BLaER1 (cell line): ENCODE measurements at regions not wholly inside any gene's neighbourhood (a gene's known extent, or its start where the extent isn't known, plus 50 kb on each side); places are given as distances from the start of the nearest gene placed in this dataset.

Experiments
- H3K27ac ChIP-seq: shearing (Covaris generic); formaldehyde crosslinking; 2 replicates; pipeline ENCODE4 v1.8.1; 2022
- H3K27me3 ChIP-seq: shearing (Covaris generic); formaldehyde crosslinking; 2 replicates; pipeline ENCODE4 v1.8.1; 2022
- H3K36me3 ChIP-seq: shearing (Covaris generic); formaldehyde crosslinking; 2 replicates; pipeline ENCODE4 v1.8.1; 2022
- H3K4me1 ChIP-seq: shearing (Covaris generic); formaldehyde crosslinking; 2 replicates; pipeline ENCODE4 v1.8.1; 2022
- H3K4me2 ChIP-seq: shearing (Covaris generic); formaldehyde crosslinking; 2 replicates; pipeline ENCODE4 v1.8.1; 2022
- H3K4me3 ChIP-seq: shearing (Covaris generic); formaldehyde crosslinking; 2 replicates; pipeline ENCODE4 v1.8.1; 2022
- H3K9ac ChIP-seq: shearing (Covaris generic); formaldehyde crosslinking; 2 replicates; pipeline ENCODE4 v1.8.1; 2022
- H3K9me3 ChIP-seq: shearing (Covaris generic); formaldehyde crosslinking; 2 replicates; pipeline ENCODE4 v1.8.1; 2022
- H4K20me1 ChIP-seq: shearing (Covaris generic); formaldehyde crosslinking; 2 replicates; pipeline ENCODE4 v1.8.1; 2022
- Cebpa-rat ChIP-seq: shearing (Covaris generic); IDR thresholded peaks from 2 replicates; pipeline ENCODE4 v1.8.1; 2022

DNA sequence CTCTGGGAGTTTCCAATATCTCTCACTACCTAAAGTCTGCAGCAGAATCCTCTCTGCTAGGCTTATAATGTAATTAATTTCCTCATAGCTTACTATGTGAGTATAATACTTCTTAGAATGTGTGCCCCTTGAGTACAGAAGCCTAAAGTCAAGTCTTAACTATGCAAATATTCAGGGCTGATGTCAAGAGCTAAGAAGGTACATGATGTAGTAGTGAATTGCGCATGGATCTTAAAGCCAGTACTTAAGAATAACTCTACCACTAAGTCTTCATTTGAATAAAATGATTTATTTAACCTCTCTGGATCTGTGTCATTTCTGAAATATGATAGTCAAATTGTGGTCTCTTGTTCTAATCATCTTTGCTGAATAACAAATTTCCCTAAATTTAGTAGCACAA lies 442.9 kb downstream of the DTWD2 start:
- H4K20me1 ChIP-seq = no peaks in the 10 kb centered on the region
- no peak overlapping the region for H3K4me2 ChIP-seq
- H3K27me3 ChIP-seq = no peaks in the 10 kb centered on the region
- H3K9ac ChIP-seq = no peak overlapping the region
- no peak overlapping the region for H3K27ac ChIP-seq
- H3K4me1 ChIP-seq = no peaks in the 10 kb centered on the region
- no peak for TF ChIP-seq Cebpa-rat
- no peaks in the 10 kb centered on the region for H3K9me3 ChIP-seq
- no peaks in the 10 kb centered on the region for H3K36me3 ChIP-seq
- H3K4me3 ChIP-seq = no peak overlapping the region

DNA sequence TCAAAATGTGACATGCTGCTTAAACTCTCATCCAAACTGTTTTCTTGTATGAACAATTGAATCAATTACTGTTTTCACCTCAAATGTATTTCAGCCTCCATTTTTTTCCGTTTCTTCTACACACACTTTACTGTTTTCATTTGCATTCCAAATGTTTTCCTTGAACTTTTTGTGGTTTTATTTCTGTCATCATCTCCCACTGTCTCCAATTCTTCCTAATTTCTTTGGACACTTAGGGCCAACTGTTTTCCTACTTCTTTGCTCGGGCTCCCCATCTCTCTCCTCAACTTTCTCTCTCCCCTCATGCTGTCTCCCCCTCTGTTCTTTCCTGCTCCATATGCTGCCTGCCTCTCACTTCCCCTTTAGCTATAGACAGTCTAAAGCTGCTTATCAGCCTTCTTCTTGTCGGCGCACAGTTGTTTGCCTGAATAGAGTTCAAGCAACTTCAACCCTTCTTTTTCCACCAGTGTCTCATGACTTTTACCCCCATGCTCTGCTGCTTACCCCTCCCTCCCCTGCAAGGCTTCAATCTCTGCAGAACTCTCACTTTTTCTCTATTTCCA lies 443.4 kb downstream of the DTWD2 start:
- no peak overlapping the region for H3K4me2 ChIP-seq
- H3K9ac ChIP-seq = no peak overlapping the region
- no peak overlapping the region for H3K27ac ChIP-seq

DNA sequence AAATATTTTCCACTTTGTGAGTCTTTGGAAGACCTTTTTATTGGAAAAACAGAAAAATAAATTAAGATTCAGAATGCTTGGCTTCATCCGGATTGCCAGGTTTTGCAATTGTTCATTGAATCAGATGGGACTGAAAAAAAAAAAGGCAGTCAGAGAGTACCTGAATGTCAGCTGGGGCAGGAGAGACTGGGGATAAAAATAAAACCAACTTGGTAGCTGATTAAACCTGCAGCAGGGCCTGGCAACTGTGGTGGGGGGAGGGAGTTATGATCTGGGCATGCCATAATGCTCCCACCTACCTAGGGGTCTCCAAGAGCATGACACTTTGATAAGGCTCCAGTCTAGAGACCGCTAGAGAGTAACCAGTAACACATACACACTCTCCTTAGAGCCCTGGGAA lies 454.4 kb downstream of the DTWD2 start:
- H3K9ac ChIP-seq = no peak overlapping the region
- H3K4me1 ChIP-seq = no peaks in the 10 kb centered on the region
- no peaks in the 10 kb centered on the region for H4K20me1 ChIP-seq
- no peak overlapping the region for H3K4me2 ChIP-seq
- no peak for TF ChIP-seq Cebpa-rat
- H3K27me3 ChIP-seq = no peaks in the 10 kb centered on the region
- H3K27ac ChIP-seq = no peak overlapping the region
- H3K4me3 ChIP-seq = no peak overlapping the region
- no peaks in the 10 kb centered on the region for H3K9me3 ChIP-seq
- H3K36me3 ChIP-seq = no peaks in the 10 kb centered on the region

More for the DNA sequence above, 443.4 kb downstream of the DTWD2 start:
- Histone ChIP-seq H3K4me1 (no peaks in the 10 kb centered on the region), H3K36me3 (no peaks in the 10 kb centered on the region), H3K9me3 (no peaks in the 10 kb centered on the region), H3K27me3 (no peaks in the 10 kb centered on the region), H4K20me1 (no peaks in the 10 kb centered on the region), H3K4me3 (no peak overlapping the region)
- no peak for TF ChIP-seq Cebpa-rat

DNA sequence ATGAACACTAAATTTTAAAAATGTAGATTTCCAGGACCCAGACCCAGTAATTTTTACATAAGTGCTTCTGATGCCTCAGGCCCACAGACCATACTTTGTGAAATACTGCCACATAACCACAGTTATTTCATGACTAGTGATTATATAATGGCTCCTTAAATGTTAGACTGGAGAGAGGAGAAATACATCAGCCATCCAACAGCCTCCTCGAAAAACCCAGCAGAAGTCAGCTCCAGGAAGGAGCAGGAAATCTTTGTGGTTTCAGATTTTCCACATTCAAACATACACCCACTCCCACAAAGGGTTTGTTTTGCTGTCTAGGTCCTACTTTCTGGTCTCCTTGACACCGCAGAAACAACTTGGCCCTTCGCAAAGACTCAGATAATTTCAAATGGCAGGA lies 455.2 kb downstream of the DTWD2 start:
- Histone ChIP-seq H3K4me3 (no peak overlapping the region), H3K4me2 (no peak overlapping the region), H3K36me3 (no peaks in the 10 kb centered on the region), H3K9ac (no peak overlapping the region), H3K9me3 (no peaks in the 10 kb centered on the region), H3K27me3 (no peaks in the 10 kb centered on the region), H4K20me1 (no peaks in the 10 kb centered on the region), H3K4me1 (peaks cover 3% of the 10 kb centered on the region), H3K27ac (no peak overlapping the region)
- no peak for TF ChIP-seq Cebpa-rat

DNA sequence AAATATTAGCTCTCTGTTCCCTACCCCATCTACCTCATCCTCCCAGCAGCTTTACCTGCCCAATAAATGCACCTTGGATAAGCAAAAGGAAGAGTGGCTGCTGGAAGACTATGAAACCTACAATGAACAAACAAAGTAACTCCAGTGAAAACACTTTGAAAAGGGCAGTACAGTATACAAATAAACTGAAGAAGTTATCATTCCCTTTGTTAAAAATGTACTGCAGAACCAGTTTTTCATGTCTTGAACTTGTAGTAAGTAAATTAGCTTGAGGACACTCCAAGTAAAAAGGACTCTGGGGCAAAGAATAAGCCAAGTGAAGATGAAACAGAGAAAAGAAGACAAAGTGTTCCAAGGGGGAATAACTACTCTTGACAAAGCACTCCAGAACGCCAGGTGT lies 457.1 kb downstream of the DTWD2 start:
- H3K9ac ChIP-seq = no peak overlapping the region
- TF ChIP-seq Cebpa-rat = no peak

DNA sequence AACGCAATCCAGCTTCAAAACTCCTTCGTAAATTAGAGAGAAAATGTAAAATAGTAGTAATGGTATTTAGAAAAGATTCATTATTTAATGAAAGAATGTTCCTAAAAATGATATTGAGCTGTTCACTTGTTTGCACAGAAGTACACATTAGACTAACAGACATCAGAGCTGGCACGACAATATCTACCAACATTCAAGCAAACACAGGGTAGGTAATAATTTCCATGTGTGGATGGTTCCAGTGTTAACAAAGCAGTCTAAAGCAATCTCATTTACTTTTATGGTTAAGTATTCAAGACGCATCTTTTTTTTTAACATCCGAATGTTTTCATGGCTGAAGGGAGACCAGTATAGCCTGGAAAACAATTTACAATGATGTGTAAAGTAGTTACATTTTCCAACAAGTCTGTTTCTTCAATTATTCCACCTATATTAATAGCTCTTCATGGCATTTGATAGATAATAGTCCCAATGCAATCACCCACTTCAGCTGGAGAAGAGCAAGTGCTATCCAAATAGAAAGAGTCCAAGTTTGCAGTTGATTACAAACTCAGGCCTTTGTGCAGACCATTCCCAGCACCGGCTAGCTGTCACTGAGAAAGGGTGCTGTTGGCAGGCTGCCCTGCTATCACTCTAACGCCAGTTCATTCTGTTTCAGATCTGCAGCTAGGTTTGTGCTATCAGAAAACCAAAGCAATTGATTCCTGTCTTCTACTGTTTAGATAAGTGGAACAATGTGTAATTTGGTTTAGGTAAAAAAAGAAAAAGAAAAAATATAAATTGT lies 458.8 kb downstream of the DTWD2 start:
- H3K9ac ChIP-seq = no peak overlapping the region
- no peaks in the 10 kb centered on the region for H3K36me3 ChIP-seq
- no peak overlapping the region for H3K4me3 ChIP-seq
- H3K4me1 ChIP-seq = peaks cover 15% of the 10 kb centered on the region
- H3K9me3 ChIP-seq = no peaks in the 10 kb centered on the region
- no peaks in the 10 kb centered on the region for H4K20me1 ChIP-seq
- no peak for TF ChIP-seq Cebpa-rat
- H3K27me3 ChIP-seq = no peaks in the 10 kb centered on the region
- H3K27ac ChIP-seq = no peak overlapping the region
- no peak overlapping the region for H3K4me2 ChIP-seq

More for the DNA sequence above, 457.1 kb downstream of the DTWD2 start:
- no peaks in the 10 kb centered on the region for H3K27me3 ChIP-seq
- no peaks in the 10 kb centered on the region for H3K9me3 ChIP-seq
- no peaks in the 10 kb centered on the region for H3K36me3 ChIP-seq
- no peak overlapping the region for H3K4me2 ChIP-seq
- no peak overlapping the region for H3K27ac ChIP-seq
- H3K4me1 ChIP-seq = peaks cover 15% of the 10 kb centered on the region
- H3K4me3 ChIP-seq = no peak overlapping the region
- no peaks in the 10 kb centered on the region for H4K20me1 ChIP-seq

DNA sequence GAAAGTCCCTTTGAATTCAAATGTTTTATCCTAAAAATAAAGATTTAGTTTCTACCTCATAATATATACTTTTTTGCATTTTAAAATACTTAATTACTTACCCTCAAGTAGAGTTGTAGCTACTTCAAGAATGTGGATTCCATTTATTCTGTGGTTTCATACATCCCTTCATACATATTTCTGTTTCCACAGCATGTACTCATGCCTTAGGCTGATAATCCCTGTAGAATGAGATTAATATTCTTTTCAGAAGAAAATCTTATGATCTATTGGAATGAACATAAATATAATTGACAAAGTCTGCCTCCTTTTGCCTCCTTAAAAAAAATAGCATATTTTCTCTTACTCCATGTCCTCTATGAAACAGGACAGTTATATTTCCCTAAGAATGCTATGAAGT lies 465.7 kb downstream of the DTWD2 start:
- no peaks in the 10 kb centered on the region for H3K27me3 ChIP-seq
- no peak overlapping the region for H3K27ac ChIP-seq
- TF ChIP-seq Cebpa-rat = no peak
- H3K4me1 ChIP-seq = peaks cover 13% of the 10 kb centered on the region
- H3K9me3 ChIP-seq = no peaks in the 10 kb centered on the region
- H3K4me3 ChIP-seq = no peak overlapping the region
- H4K20me1 ChIP-seq = no peaks in the 10 kb centered on the region
- H3K9ac ChIP-seq = no peak overlapping the region
- H3K4me2 ChIP-seq = no peak overlapping the region
- no peaks in the 10 kb centered on the region for H3K36me3 ChIP-seq

- H3K9ac ChIP-seq = no peak overlapping the region
- H3K9me3 ChIP-seq = no peaks in the 10 kb centered on the region
- no peaks in the 10 kb centered on the region for H4K20me1 ChIP-seq
- H3K36me3 ChIP-seq = no peaks in the 10 kb centered on the region
- TF ChIP-seq Cebpa-rat = no peak
- no peak overlapping the region for H3K27ac ChIP-seq
- no peak overlapping the region for H3K4me2 ChIP-seq
- H3K4me1 ChIP-seq = peaks cover 6% of the 10 kb centered on the region; the same call in 1 of the 2 replicates
- H3K27me3 ChIP-seq = no peaks in the 10 kb centered on the region
- H3K4me3 ChIP-seq = no peak overlapping the region
Measured at GRCh38 chr5:118520771-118521415, 467.5 kb downstream of the DTWD2 start.

- H3K27me3 ChIP-seq = no peaks in the 10 kb centered on the region
- no peaks in the 10 kb centered on the region for H3K36me3 ChIP-seq
- no peak for TF ChIP-seq Cebpa-rat
- no peak overlapping the region for H3K27ac ChIP-seq
- H4K20me1 ChIP-seq = no peaks in the 10 kb centered on the region
- H3K4me1 ChIP-seq = peaks cover 6% of the 10 kb centered on the region; the same call in 1 of the 2 replicates
- H3K9ac ChIP-seq = no peak overlapping the region
- no peak overlapping the region for H3K4me3 ChIP-seq
- H3K9me3 ChIP-seq = no peaks in the 10 kb centered on the region
- no peak overlapping the region for H3K4me2 ChIP-seq
Measured at GRCh38 chr5:118519466-118519865, 468.9 kb downstream of the DTWD2 start.

DNA sequence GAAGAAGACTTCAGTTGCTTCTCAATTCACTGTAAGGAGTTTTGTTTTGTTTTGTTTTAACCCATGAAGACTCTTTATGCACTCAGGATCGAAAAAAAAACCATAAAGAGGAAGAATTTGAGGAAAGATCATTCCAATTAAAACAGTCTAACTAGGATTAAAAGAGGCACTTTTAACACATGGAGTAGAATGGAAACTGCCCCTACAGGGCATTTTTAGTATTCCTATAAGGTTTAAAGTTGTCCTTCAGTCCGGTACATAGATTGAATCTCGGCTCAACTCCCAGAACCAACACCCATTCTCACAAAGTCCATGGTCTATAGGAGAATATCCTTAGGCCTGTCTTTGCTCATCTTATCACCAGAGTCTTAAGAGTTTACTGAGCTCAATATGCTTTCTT lies 469.6 kb downstream of the DTWD2 start:
- Histone ChIP-seq H3K36me3 (no peaks in the 10 kb centered on the region), H3K4me3 (no peak overlapping the region)
- TF ChIP-seq Cebpa-rat = no peak

More for the DNA sequence above, 469.6 kb downstream of the DTWD2 start:
- H3K9ac ChIP-seq = no peak overlapping the region
- no peak overlapping the region for H3K27ac ChIP-seq
- H3K9me3 ChIP-seq = no peaks in the 10 kb centered on the region
- no peaks in the 10 kb centered on the region for H3K27me3 ChIP-seq
- no peaks in the 10 kb centered on the region for H4K20me1 ChIP-seq
- peaks cover 4% of the 10 kb centered on the region; the same call in 1 of the 2 replicates for H3K4me1 ChIP-seq
- no peak overlapping the region for H3K4me2 ChIP-seq
